OCI-LY7 (cell line): ENCODE measurements at regions not wholly inside any gene's neighbourhood (a gene's known extent, or its start where the extent isn't known, plus 50 kb on each side); places are given as distances from the start of the nearest gene placed in this dataset.

Experiments
- BruUV-seq: library from RNA; stranded (reverse); fragments of 400-500 nt; replicated peaks from 2 replicates; lab custom pipeline; 2021; lab: Mats Ljungman, UMichigan
- CTCF ChIA-PET: fragments of 300-600 bp; sonication (Branson Sonifier 250); formaldehyde crosslinking; loops from one replicate; lab custom pipeline; 2022; ENCODE audit warnings: antibody characterized with exemption; ENCODE audit not compliant: unreplicated experiment; lab: Charles Lee
- POLR2A ChIA-PET: fragments of 300-600 bp; sonication (Branson Sonifier 250); formaldehyde crosslinking; loops from one replicate; lab custom pipeline; 2022; ENCODE audit warnings: antibody characterized with exemption; lab: Charles Lee
- DNase-seq: peaks from one replicate; pipeline ENCODE4 v3.0.0-alpha.2; 2015; ENCODE audit warnings: low spot score
- H2AFZ ChIP-seq: fragments of 200-600 bp; sonication (generic), shearing (Covaris generic); 2 replicates; pipeline ENCODE4 v1.6.1; 2014; ENCODE audit warnings: mild to moderate bottlenecking, antibody characterized with exemption, low read length, moderate library complexity
- H3K27ac ChIP-seq: fragments of 200-600 bp; sonication (generic); 2 replicates; pipeline ENCODE4 v1.5.1; 2014; ENCODE audit warnings: mixed run types, low read depth, mild to moderate bottlenecking, moderate library complexity, low read length, inconsistent platforms; ENCODE audit not compliant: poor library complexity, severe bottlenecking
- H3K36me3 ChIP-seq: fragments of 200-600 bp; sonication (generic); 2 replicates; pipeline ENCODE4 v1.6.1; 2014; ENCODE audit warnings: mild to moderate bottlenecking, antibody characterized with exemption, low read length, moderate library complexity, mixed read lengths; ENCODE audit not compliant: insufficient read depth
- H3K4me1 ChIP-seq: fragments of 200-600 bp; sonication (generic); 2 replicates; pipeline ENCODE4 v1.5.1; 2014; ENCODE audit warnings: mild to moderate bottlenecking, low read length; ENCODE audit not compliant: insufficient read depth, poor library complexity, severe bottlenecking
- H3K4me2 ChIP-seq: fragments of 200-600 bp; sonication (generic); 2 replicates; pipeline ENCODE4 v1.6.1; 2014; ENCODE audit warnings: mild to moderate bottlenecking, low read length
- H3K4me3 ChIP-seq: fragments of 200-600 bp; sonication (generic); 2 replicates; pipeline ENCODE4 v1.5.1; 2014; ENCODE audit warnings: mild to moderate bottlenecking, low read depth, low read length; ENCODE audit not compliant: poor library complexity, severe bottlenecking
- H3K79me2 ChIP-seq: fragments of 200-600 bp; sonication (generic); 2 replicates; pipeline ENCODE4 v1.6.1; 2016; ENCODE audit warnings: low read depth, mild to moderate bottlenecking, low read length, moderate library complexity, mixed read lengths; ENCODE audit not compliant: insufficient read depth
- H3K9me2 ChIP-seq: fragments of 200-600 bp; sonication (generic); 2 replicates; pipeline ENCODE4 v1.6.1; 2016; ENCODE audit warnings: mild to moderate bottlenecking, low read length, mixed read lengths; ENCODE audit not compliant: insufficient read depth
- H3K9me3 ChIP-seq: fragments of 200-600 bp; sonication (generic); 2 replicates; pipeline ENCODE4 v1.6.1; 2014; ENCODE audit warnings: mild to moderate bottlenecking, mixed run types, low read length, mixed read lengths
- H4K20me1 ChIP-seq: fragments of 200-600 bp; sonication (generic); 2 replicates; pipeline ENCODE4 v1.6.1; 2014; ENCODE audit warnings: mild to moderate bottlenecking, antibody characterized with exemption, low read length, moderate library complexity, mixed read lengths; ENCODE audit not compliant: insufficient read depth
- CTCF ChIP-seq: fragments of 200-600 bp; sonication (generic); conservative IDR thresholded peaks from 2 replicates; pipeline ENCODE4 v1.5.1; 2014; ENCODE audit warnings: mild to moderate bottlenecking, antibody characterized with exemption, low read length, moderate library complexity, mixed read lengths
- EZH2phosphoT487 ChIP-seq: fragments of 200-600 bp; sonication (generic); IDR thresholded peaks from 2 replicates; pipeline ENCODE4 v1.6.1; 2018; ENCODE audit warnings: low read depth, borderline replicate concordance, mild to moderate bottlenecking, mixed run types, antibody characterized with exemption, low read length, moderate library complexity, mixed read lengths
- intact Hi-C: fragments of 100-400 bp; cut with micrococcal nuclease; formaldehyde crosslinking; loops from one replicate; pipeline ENCODE4 v1.10.0; 2022; ENCODE audit not compliant: unreplicated experiment

GRCh38 chr2:59046401-59047372 lies 805.6 kb upstream of the FANCL start:
- ChIA-PET CTCF (no interaction called here), POLR2A (no interaction called here)
- Histone ChIP-seq H3K9me3 (no peaks in the 10 kb centered on the region), H3K4me3 (no peak overlapping the region), H2AFZ (no peak overlapping the region), H3K79me2 (no peaks in the 10 kb centered on the region), H3K9me2 (no peaks in the 10 kb centered on the region), H3K4me2 (no peak overlapping the region), H3K36me3 (no peaks in the 10 kb centered on the region), H4K20me1 (no peaks in the 10 kb centered on the region), H3K27ac (no peak overlapping the region), H3K4me1 (no peaks in the 10 kb centered on the region)
- no peak for DNase-seq
- intact Hi-C loops: no loop called here
- TF ChIP-seq CTCF (no peak), EZH2phosphoT487 (no peak)
- BruUV-seq: no TSS peak

- Histone ChIP-seq H3K27ac (no peak overlapping the region), H3K9me2 (no peaks in the 10 kb centered on the region), H2AFZ (no peak overlapping the region), H3K4me1 (no peaks in the 10 kb centered on the region), H3K79me2 (no peaks in the 10 kb centered on the region), H4K20me1 (no peaks in the 10 kb centered on the region), H3K9me3 (no peaks in the 10 kb centered on the region), H3K4me3 (no peak overlapping the region), H3K4me2 (no peak overlapping the region), H3K36me3 (no peaks in the 10 kb centered on the region)
- ChIA-PET CTCF (no interaction called here), POLR2A (interaction anchor here (0.6 kb wide), 1 partner anchor 419 kb away, joined by 3 read pairs; no protein-coding TSS in a partner anchor)
- no TSS peak for BruUV-seq
- no peak for TF ChIP-seq EZH2phosphoT487
- no peak for TF ChIP-seq CTCF
- DNase-seq: no peak
- intact Hi-C loops: no loop called here
Observed at GRCh38 chr2:59044736-59045135, 803.6 kb upstream of the FANCL start.

- Histone ChIP-seq H3K9me2 (no peaks in the 10 kb centered on the region), H3K4me3 (no peak overlapping the region), H3K4me2 (no peak overlapping the region), H2AFZ (no peak overlapping the region), H4K20me1 (no peaks in the 10 kb centered on the region), H3K36me3 (no peaks in the 10 kb centered on the region), H3K27ac (no peak overlapping the region), H3K4me1 (no peaks in the 10 kb centered on the region), H3K9me3 (no peaks in the 10 kb centered on the region), H3K79me2 (no peaks in the 10 kb centered on the region)
- ChIA-PET POLR2A (no interaction called here), CTCF (no interaction called here)
- no peak for TF ChIP-seq EZH2phosphoT487
- no peak for TF ChIP-seq CTCF
- intact Hi-C loops: no loop called here
- no TSS peak for BruUV-seq
- DNase-seq: no peak
Observed at GRCh38 chr2:59041139-59041538, 800.0 kb upstream of the FANCL start.
